ENCODE measurements at regions not wholly inside any gene's neighbourhood (a gene's known extent, or its start where the extent isn't known, plus 50 kb on each side); places are given as distances from the start of the nearest gene placed in this dataset.

DNA sequence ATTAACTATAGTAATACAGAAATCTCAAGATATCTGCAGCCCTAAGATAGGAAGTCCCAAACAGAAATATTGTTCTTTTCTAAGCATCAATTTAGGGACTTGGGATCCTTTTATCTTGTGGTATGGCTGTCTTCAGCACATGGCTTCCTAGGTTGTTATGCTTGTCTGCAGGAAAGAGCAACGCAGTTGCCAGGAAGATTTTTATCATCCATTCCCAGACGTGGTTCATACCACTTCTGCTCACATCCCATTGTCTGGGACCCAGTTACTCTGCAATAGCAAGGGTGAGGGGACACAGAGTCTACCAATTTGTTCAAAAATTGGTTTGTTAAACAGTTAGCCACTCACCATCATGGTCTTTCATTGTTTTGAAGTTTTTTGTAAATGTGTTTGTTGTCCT lies 85.6 kb upstream of the RXFP2 start:
- no peak for TF ChIP-seq POLR2A (IDR thresholded peaks at IDR 0.05)
- TF ChIP-seq, protein P1, sequence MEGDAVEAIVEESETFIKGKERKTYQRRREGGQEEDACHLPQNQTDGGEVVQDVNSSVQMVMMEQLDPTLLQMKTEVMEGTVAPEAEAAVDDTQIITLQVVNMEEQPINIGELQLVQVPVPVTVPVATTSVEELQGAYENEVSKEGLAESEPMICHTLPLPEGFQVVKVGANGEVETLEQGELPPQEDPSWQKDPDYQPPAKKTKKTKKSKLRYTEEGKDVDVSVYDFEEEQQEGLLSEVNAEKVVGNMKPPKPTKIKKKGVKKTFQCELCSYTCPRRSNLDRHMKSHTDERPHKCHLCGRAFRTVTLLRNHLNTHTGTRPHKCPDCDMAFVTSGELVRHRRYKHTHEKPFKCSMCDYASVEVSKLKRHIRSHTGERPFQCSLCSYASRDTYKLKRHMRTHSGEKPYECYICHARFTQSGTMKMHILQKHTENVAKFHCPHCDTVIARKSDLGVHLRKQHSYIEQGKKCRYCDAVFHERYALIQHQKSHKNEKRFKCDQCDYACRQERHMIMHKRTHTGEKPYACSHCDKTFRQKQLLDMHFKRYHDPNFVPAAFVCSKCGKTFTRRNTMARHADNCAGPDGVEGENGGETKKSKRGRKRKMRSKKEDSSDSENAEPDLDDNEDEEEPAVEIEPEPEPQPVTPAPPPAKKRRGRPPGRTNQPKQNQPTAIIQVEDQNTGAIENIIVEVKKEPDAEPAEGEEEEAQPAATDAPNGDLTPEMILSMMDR (IDR thresholded peaks at IDR 0.05) = no peak

Data from Peyer's patch (tissue), 4 donors.